GM12878 (cell line): ENCODE measurements at regions not wholly inside any gene's neighbourhood (a gene's known extent, or its start where the extent isn't known, plus 50 kb on each side); places are given as distances from the start of the nearest gene placed in this dataset.

ENCODE experiments used
- ATAC-seq: fragments of 200-7000 bp; cut with Tn5 transposase; 3 replicates; pipeline ENCODE4 v1.9.1; 2020; ENCODE audit warnings: mild to moderate bottlenecking, moderate library complexity
- BruUV-seq: library from RNA; stranded (reverse); fragments of 400-500 nt; replicated peaks from 2 replicates; lab custom pipeline; 2021; lab: Mats Ljungman, UMichigan
- CTCF ChIA-PET: fragments of 300-600 bp; sonication (Branson Sonifier 250); formaldehyde crosslinking; extraction: SDS; loops from one replicate; lab custom pipeline; 2021; ENCODE audit warnings: inconsistent platforms; lab: Yijun Ruan, JAX
- POLR2A ChIA-PET: fragments of 350-600 bp; formaldehyde crosslinking; extraction: SDS; loops from one replicate; lab custom pipeline; 2021; ENCODE audit warnings: inconsistent platforms; lab: Charles Lee
- RAD21 ChIA-PET: fragments of 300-600 bp; sonication (Branson Sonifier 250); formaldehyde crosslinking; loops from one replicate; lab custom pipeline; 2023; ENCODE audit warnings: antibody characterized with exemption; ENCODE audit not compliant: unreplicated experiment; lab: Charles Lee
- SMC1A ChIA-PET: fragments of 300-600 bp; sonication (Branson Sonifier 250); formaldehyde crosslinking; loops from one replicate; lab custom pipeline; 2023; ENCODE audit not compliant: unreplicated experiment, uncharacterized antibody; lab: Charles Lee
- DNase-seq: peaks from one replicate; pipeline ENCODE4 v3.0.0-alpha.2; 2011; ENCODE audit warnings: low read depth, low spot score
- FAIRE-seq: peaks from 3 replicates; lab custom pipeline; 2011; peaks lifted over from hg19 to GRCh38; lab: Jason Lieb, UNC
- H2AFZ ChIP-seq: 2 replicates; pipeline ENCODE4 v1.6.0; 2011; ENCODE audit warnings: low read depth, low read length, control low read depth; ENCODE audit not compliant: control insufficient read depth
- H3K27ac ChIP-seq: 2 replicates; pipeline ENCODE4 v1.5.1; 2011; ENCODE audit warnings: control low read depth; ENCODE audit not compliant: control insufficient read depth, insufficient read depth
- H3K27me3 ChIP-seq, 2 experiments: replicated peaks in 1 of 2; 2 replicates each; pipeline versions ENCODE4 v1.6.0 to v1.6.1; 2011; ENCODE audit warnings: low read length in 1 of 2; ENCODE audit not compliant: control insufficient read depth in 2 of 2, insufficient read depth in 2 of 2
- H3K36me3 ChIP-seq, 2 experiments: 2 replicates each; pipeline ENCODE4 v1.5.1; 2011; ENCODE audit warnings: low read length in 1 of 2; ENCODE audit not compliant: control insufficient read depth in 2 of 2, insufficient read depth in 2 of 2
- H3K4me1 ChIP-seq: 2 replicates; pipeline ENCODE4 v1.6.1; 2011; ENCODE audit warnings: mild to moderate bottlenecking, low read length, moderate library complexity, mixed read lengths; ENCODE audit not compliant: control insufficient read depth, insufficient read depth
- H3K4me2 ChIP-seq: 2 replicates; pipeline ENCODE4 v1.6.0; 2011; ENCODE audit warnings: control low read depth; ENCODE audit not compliant: control insufficient read depth, insufficient read depth
- H3K4me3 ChIP-seq: fragments of 200-600 bp; sonication (generic); 2 replicates; pipeline ENCODE4 v1.5.1; 2016
- H3K79me2 ChIP-seq: 2 replicates; pipeline ENCODE4 v1.6.0; 2011; ENCODE audit warnings: low read length; ENCODE audit not compliant: control insufficient read depth, insufficient read depth
- H3K9ac ChIP-seq: 2 replicates; pipeline ENCODE4 v1.8.0; 2011; ENCODE audit warnings: low read length, control low read depth, mixed read lengths; ENCODE audit not compliant: control insufficient read depth, insufficient read depth
- H3K9me3 ChIP-seq: replicated peaks from 3 replicates; pipeline ENCODE4 v1.5.1; 2011; ENCODE audit warnings: mild to moderate bottlenecking, low read length; ENCODE audit not compliant: control insufficient read depth, insufficient read depth
- H4K20me1 ChIP-seq: 2 replicates; pipeline ENCODE4 v1.6.0; 2011; ENCODE audit not compliant: control insufficient read depth, insufficient read depth
- BACH1 ChIP-seq: fragments of 450-650 bp; IDR thresholded peaks from 2 replicates; pipeline ENCODE4 v1.6.1; 2017; ENCODE audit warnings: mild to moderate bottlenecking, borderline replicate concordance
- BMI1 ChIP-seq: fragments of 450-650 bp; IDR thresholded peaks from 2 replicates; pipeline ENCODE4 v1.6.1; 2016; ENCODE audit warnings: mild to moderate bottlenecking, moderate library complexity, borderline replicate concordance
- FOXK2 ChIP-seq: fragments of 450-650 bp; IDR thresholded peaks from 2 replicates; pipeline ENCODE4 v1.6.1; 2017; ENCODE audit warnings: mild to moderate bottlenecking, moderate library complexity
- GATAD2B ChIP-seq: fragments of 450-650 bp; conservative IDR thresholded peaks from 2 replicates; pipeline ENCODE4 v1.6.1; 2017; ENCODE audit warnings: low read depth, mild to moderate bottlenecking, moderate library complexity
- HDAC6 ChIP-seq: fragments of 200-600 bp; sonication (generic); IDR thresholded peaks from one replicate; pipeline ENCODE4 v1.8.0; 2017; ENCODE audit warnings: antibody characterized with exemption; ENCODE audit not compliant: unreplicated experiment
- MTA2 ChIP-seq: fragments of 450-650 bp; IDR thresholded peaks from 2 replicates; pipeline ENCODE4 v1.6.1; 2016; ENCODE audit warnings: low read depth, mild to moderate bottlenecking, moderate library complexity
- NBN ChIP-seq: fragments of 450-650 bp; IDR thresholded peaks from 2 replicates; pipeline ENCODE4 v1.6.1; 2016
- SKIL ChIP-seq: fragments of 450-650 bp; IDR thresholded peaks from 2 replicates; pipeline ENCODE4 v1.6.1; 2017; ENCODE audit warnings: mild to moderate bottlenecking, low read depth, inconsistent platforms; ENCODE audit not compliant: poor library complexity, severe bottlenecking
- SMARCA5 ChIP-seq: fragments of 450-650 bp; IDR thresholded peaks from 2 replicates; pipeline ENCODE4 v1.6.1; 2017; ENCODE audit warnings: mild to moderate bottlenecking
- TARDBP ChIP-seq: IDR thresholded peaks from 2 replicates; pipeline ENCODE4 v1.6.1; 2016; ENCODE audit warnings: borderline replicate concordance
- whole genome bisulfite sequencing: methylation state at CpG from one replicate; pipeline ENCODE4 v1.1.6; 2016; ENCODE audit warnings: low lambda C conversion rate; ENCODE audit not compliant: insufficient replicate concordance, insufficient coverage; ENCODE audit errors: missing lambda C conversion rate; 5-methylcytosine and 5-hydroxymethylcytosine counted together
- in situ Hi-C: fragments of 300-500 bp; cut with MboI; formaldehyde crosslinking; loops from 9 replicates; pipeline ENCODE4 v1.14.3; 2018; ENCODE audit warnings: mixed read lengths
- intact Hi-C: fragments of 100-400 bp; cut with micrococcal nuclease; formaldehyde crosslinking; loops from one replicate; pipeline ENCODE4 v1.14.2; 2022; ENCODE audit not compliant: unreplicated experiment

- no peaks in the 10 kb centered on the region for H4K20me1 ChIP-seq
- ATAC-seq (no peak), FAIRE-seq (no peak), DNase-seq (no peak)
- H3K36me3 ChIP-seq = no peaks in the 10 kb centered on the region
- SMC1A ChIA-PET = no interaction called here
- no TSS peak for BruUV-seq
- H3K9me3 ChIP-seq = no peaks in the 10 kb centered on the region
- H3K9ac ChIP-seq = no peak overlapping the region
- TF ChIP-seq TARDBP = no peak
- TF ChIP-seq GATAD2B = no peak
- no peak for TF ChIP-seq BMI1
- TF ChIP-seq BACH1 = no peak
- TF ChIP-seq HDAC6 = no peak
- in situ Hi-C loops = loop anchor here (25.0 kb wide), 1 partner anchor 1505 kb away; no protein-coding TSS in a partner anchor
- RAD21 ChIA-PET = no interaction called here
- no peak overlapping the region for H3K4me2 ChIP-seq
- H3K4me1 ChIP-seq = no peaks in the 10 kb centered on the region
- H2AFZ ChIP-seq = no peak overlapping the region
- H3K79me2 ChIP-seq = no peaks in the 10 kb centered on the region
- no peaks in the 10 kb centered on the region; a peak in 1 of 4 replicates for H3K27me3 ChIP-seq
- intact Hi-C loops = no loop called here
- CTCF ChIA-PET = interaction anchor here (1.7 to 2.1 kb wide), 2 partner anchors 16 to 195 kb away, joined by 6 to 9 read pairs; no protein-coding TSS in a partner anchor
- no peak overlapping the region for H3K27ac ChIP-seq
- POLR2A ChIA-PET = no interaction called here
- WGBS = 0% methylated on average over 2 of the region's 2 CpGs
- no peak overlapping the region for H3K4me3 ChIP-seq
Observed at GRCh38 chr13:21282065-21282464, 105.6 kb downstream of the MRPL57 start.

- in situ Hi-C loops = loop anchor here (25.0 kb wide), 1 partner anchor 1500 kb away; no protein-coding TSS in a partner anchor
Observed at GRCh38 chr13:21287331-21287907, 111.0 kb downstream of the MRPL57 start.

More at GRCh38 chr13:21287331-21287907, 111.0 kb downstream of the MRPL57 start:
- CTCF ChIA-PET = no interaction called here
- Histone ChIP-seq H3K4me3 (no peak overlapping the region), H3K27ac (no peak overlapping the region), H3K79me2 (no peaks in the 10 kb centered on the region), H3K4me2 (no peak overlapping the region), H2AFZ (no peak overlapping the region)
- ATAC-seq = no peak
- FAIRE-seq = no peak
- POLR2A ChIA-PET = no interaction called here
- WGBS = 81% methylated on average over 13 of the region's 20 CpGs
- no peak for TF ChIP-seq MTA2
- no peak for TF ChIP-seq SMARCA5
- no peak for TF ChIP-seq SKIL
- no peak for TF ChIP-seq FOXK2
- no peak for TF ChIP-seq NBN
- no peak for TF ChIP-seq BACH1
- TF ChIP-seq, all 136 proteins: peak for 0
- DNase-seq = no peak
- intact Hi-C loops = no loop called here
- Histone ChIP-seq H3K4me1 (no peaks in the 10 kb centered on the region), H3K36me3 (no peaks in the 10 kb centered on the region), H3K9ac (no peak overlapping the region), H4K20me1 (no peaks in the 10 kb centered on the region), H3K27me3 (no peaks in the 10 kb centered on the region; a peak in 1 of 4 replicates), H3K9me3 (no peaks in the 10 kb centered on the region)
- RAD21 ChIA-PET = no interaction called here
- BruUV-seq = no TSS peak
- SMC1A ChIA-PET = no interaction called here
